CD1c-positive myeloid dendritic cell (primary cell): ENCODE measurements at regions not wholly inside any gene's neighbourhood (a gene's known extent, or its start where the extent isn't known, plus 50 kb on each side); places are given as distances from the start of the nearest gene placed in this dataset.

Source experiments
- DNase-seq: peaks from one replicate; pipeline ENCODE4 v3.0.0-alpha.2; 2016; ENCODE audit errors: extremely low spot score

GRCh38 chr18:69330385-69331005, 70.2 kb upstream of the DOK6 start:
- DNase-seq: no peak

GRCh38 chr18:69349912-69350597, 50.6 kb upstream of the DOK6 start:
- DNase-seq: no peak
